Activated CD8-positive, alpha-beta T cell treated with anti-CD3 and anti-CD28 coated beads for 36 hours (primary cell): ENCODE measurements at regions not wholly inside any gene's neighbourhood (a gene's known extent, or its start where the extent isn't known, plus 50 kb on each side); places are given as distances from the start of the nearest gene placed in this dataset.
"Not testable (repeated sequence)": the region's sequence is repeated elsewhere in the genome, so short reads cannot be mapped to it uniquely, and the experiment has no call there.

Source experiments
- ATAC-seq: fragments of 200-7000 bp; cut with Tn5 transposase; one replicate; pipeline ENCODE4 v1.10.0; 2021; ENCODE audit warnings: mild to moderate bottlenecking, moderate library complexity
- CTCF ChIA-PET: fragments of 350-600 bp; sonication (Branson Sonifier 250); formaldehyde crosslinking; loops from one replicate; lab custom pipeline; 2021; ENCODE audit warnings: antibody characterized with exemption; lab: Charles Lee
- POLR2A ChIA-PET: fragments of 350-600 bp; sonication (Branson Sonifier 250); formaldehyde crosslinking; loops from one replicate; lab custom pipeline; 2021; ENCODE audit warnings: antibody characterized with exemption; lab: Charles Lee
- DNase-seq: peaks from one replicate; pipeline ENCODE4 v3.0.0-alpha.2; 2020
- H3K27ac Mint-ChIP-seq: one replicate; pipeline ENCODE4 v1.8.0; 2021; ENCODE audit warnings: mild to moderate bottlenecking, mixed read lengths
- H3K27me3 Mint-ChIP-seq: one replicate; pipeline ENCODE4 v1.8.0; 2021; ENCODE audit warnings: mixed read lengths
- H3K36me3 Mint-ChIP-seq: one replicate; pipeline ENCODE4 v1.8.0; 2021; ENCODE audit warnings: low read depth, mixed read lengths
- H3K4me1 Mint-ChIP-seq: one replicate; pipeline ENCODE4 v1.8.0; 2021; ENCODE audit warnings: low read depth, mixed read lengths
- H3K4me3 Mint-ChIP-seq: one replicate; pipeline ENCODE4 v1.8.0; 2021; ENCODE audit warnings: mild to moderate bottlenecking, moderate library complexity, mixed read lengths
- H3K9me3 Mint-ChIP-seq: one replicate; pipeline ENCODE4 v1.8.0; 2021; ENCODE audit warnings: mixed read lengths
- intact Hi-C: fragments of 100-400 bp; cut with micrococcal nuclease; formaldehyde crosslinking; loops from one replicate; pipeline ENCODE4 v1.10.0; 2022
- TF ChIP-seq, protein P1 (sequence below): fragments of 200-600 bp; IDR thresholded peaks from one replicate; pipeline ENCODE4 v1.8.0; 2022; ENCODE audit warnings: antibody characterized with exemption, mild to moderate bottlenecking

DNA sequence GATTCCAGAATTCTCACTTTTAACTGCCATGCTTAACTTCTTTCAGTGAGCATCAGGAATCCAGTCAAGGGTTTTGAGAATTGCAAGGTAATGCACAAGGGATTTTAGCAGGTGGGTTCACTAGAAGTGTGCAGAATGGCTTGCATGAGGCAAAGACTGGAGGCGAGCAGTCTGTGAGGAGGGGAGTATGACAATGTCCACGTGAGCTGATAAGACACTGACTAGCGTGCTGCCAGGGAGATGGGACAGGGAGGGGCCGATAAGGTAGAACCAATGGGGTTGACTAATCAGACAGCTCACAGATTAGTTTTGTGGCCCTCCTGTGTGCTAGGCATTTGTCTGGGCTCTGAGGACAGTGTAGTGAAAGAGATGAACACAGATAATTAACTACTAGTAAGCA, 102.0 kb upstream of the DAZL start:
- ChIA-PET POLR2A (interaction anchor here (0.9 kb wide), 1 partner anchor 10 kb away, joined by 3 read pairs; no protein-coding TSS in a partner anchor), CTCF (no interaction called here)
- Mint-ChIP-seq H3K4me3 (no peak overlapping the region), H3K36me3 (no peaks in the 10 kb centered on the region), H3K27ac (no peak overlapping the region), H3K9me3 (no peaks in the 10 kb centered on the region), H3K4me1 (no peaks in the 10 kb centered on the region), H3K27me3 (no peaks in the 10 kb centered on the region)
- DNase-seq = no peak
- no peak for ATAC-seq
- intact Hi-C loops = no loop called here
- TF ChIP-seq, protein P1, sequence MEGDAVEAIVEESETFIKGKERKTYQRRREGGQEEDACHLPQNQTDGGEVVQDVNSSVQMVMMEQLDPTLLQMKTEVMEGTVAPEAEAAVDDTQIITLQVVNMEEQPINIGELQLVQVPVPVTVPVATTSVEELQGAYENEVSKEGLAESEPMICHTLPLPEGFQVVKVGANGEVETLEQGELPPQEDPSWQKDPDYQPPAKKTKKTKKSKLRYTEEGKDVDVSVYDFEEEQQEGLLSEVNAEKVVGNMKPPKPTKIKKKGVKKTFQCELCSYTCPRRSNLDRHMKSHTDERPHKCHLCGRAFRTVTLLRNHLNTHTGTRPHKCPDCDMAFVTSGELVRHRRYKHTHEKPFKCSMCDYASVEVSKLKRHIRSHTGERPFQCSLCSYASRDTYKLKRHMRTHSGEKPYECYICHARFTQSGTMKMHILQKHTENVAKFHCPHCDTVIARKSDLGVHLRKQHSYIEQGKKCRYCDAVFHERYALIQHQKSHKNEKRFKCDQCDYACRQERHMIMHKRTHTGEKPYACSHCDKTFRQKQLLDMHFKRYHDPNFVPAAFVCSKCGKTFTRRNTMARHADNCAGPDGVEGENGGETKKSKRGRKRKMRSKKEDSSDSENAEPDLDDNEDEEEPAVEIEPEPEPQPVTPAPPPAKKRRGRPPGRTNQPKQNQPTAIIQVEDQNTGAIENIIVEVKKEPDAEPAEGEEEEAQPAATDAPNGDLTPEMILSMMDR = no peak

DNA sequence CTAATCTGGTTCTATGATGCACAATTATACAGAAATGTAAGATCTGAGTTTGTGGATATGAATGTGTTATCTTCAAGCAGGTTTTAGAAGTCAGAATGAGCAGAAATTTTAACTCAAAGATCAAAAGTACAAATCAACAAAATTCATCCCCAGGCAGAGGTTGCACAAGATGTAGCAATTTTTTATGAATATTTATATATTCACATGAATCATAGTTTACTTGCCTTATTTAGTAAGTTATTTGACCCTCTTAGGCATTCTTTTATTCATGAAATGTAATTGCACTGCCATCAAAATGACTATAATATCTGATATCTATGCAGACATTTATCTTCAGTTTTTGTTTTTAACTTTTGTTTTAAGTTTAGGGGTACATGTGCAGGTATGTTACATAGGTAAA, 103.1 kb upstream of the DAZL start:
- peaks cover 3% of the 10 kb centered on the region for H3K9me3 Mint-ChIP-seq
- POLR2A ChIA-PET = no interaction called here
- no peak overlapping the region for H3K4me3 Mint-ChIP-seq
- no peaks in the 10 kb centered on the region for H3K27me3 Mint-ChIP-seq
- no peaks in the 10 kb centered on the region for H3K4me1 Mint-ChIP-seq
- CTCF ChIA-PET = no interaction called here
- no peaks in the 10 kb centered on the region for H3K36me3 Mint-ChIP-seq
- no peak overlapping the region for H3K27ac Mint-ChIP-seq
- ATAC-seq (no peak), DNase-seq (no peak)
- intact Hi-C loops = no loop called here
- TF ChIP-seq, protein P1 = no peak

DNA sequence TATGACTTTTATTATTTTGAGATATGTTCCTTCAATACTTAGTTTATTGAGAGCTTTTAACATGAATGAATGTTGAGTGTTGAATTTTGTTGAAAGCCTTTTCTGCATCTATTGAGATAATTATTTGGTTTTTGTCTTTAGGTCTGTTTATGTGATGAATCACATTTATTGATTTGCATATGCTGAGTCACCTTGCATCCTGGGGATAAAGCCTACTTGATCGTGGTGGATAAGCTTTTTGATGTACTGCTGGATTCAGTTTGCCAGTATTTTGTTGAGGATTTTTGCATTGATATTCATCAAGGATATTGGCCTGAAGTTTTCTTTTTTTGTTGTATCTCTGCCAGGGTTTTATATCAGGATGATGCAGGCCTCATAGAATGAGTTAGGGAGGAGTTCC, 106.5 kb upstream of the DAZL start:
- CTCF ChIA-PET, H3K27ac Mint-ChIP-seq, H3K27me3 Mint-ChIP-seq, intact Hi-C loops, DNase-seq, ATAC-seq, POLR2A ChIA-PET, H3K36me3 Mint-ChIP-seq, H3K4me1 Mint-ChIP-seq, H3K4me3 Mint-ChIP-seq: not testable (repeated sequence)
- H3K9me3 Mint-ChIP-seq = peaks cover 12% of the 10 kb centered on the region

DNA sequence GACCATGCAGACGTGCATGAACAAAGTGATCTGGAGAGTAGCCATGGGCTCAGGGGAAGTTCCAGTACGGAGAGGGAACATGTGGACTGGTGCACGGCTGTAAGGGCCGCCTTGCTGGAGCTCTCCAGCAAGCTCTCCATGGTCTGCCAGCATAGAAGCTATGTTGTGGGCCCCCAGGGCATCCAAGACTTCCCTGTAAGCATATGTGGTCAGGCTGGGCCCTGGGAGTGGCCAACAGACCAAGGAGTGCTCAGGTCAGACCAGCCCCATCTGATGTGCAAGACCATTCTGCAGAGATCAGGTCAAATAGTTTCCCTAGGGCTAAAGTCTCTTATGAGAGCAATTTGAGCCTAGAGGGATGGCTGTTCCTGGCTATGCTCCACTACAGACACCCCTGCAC, 110.1 kb upstream of the DAZL start:
- Mint-ChIP-seq H3K9me3 (peaks cover 12% of the 10 kb centered on the region), H3K4me1 (peaks cover 1% of the 10 kb centered on the region), H3K27ac (no peak overlapping the region), H3K36me3 (no peaks in the 10 kb centered on the region), H3K27me3 (no peaks in the 10 kb centered on the region), H3K4me3 (no peak overlapping the region)
- POLR2A ChIA-PET = no interaction called here
- DNase-seq = no peak
- intact Hi-C loops = no loop called here
- TF ChIP-seq, protein P1 = no peak
- ATAC-seq = no peak
- CTCF ChIA-PET = no interaction called here

DNA sequence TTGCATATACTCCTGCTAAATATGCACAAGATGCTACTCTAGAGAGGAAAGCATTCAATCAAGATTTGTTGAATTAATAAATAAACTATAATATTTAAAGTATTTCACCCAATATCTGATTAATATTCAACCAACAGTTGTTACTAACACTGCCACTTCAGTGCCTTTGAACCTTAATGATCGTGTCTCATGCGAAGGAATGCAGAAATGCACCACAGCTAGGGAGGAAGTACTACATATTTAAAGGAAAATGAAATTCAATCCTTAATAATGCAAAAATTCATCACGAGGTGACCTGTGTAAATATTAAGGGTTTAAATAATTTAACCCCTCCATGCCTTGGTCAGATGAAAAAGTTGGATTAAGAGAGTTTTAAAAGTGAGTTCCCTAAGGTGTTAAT, 114.2 kb upstream of the DAZL start:
- H3K9me3 Mint-ChIP-seq = no peaks in the 10 kb centered on the region
- ChIA-PET POLR2A (no interaction called here), CTCF (no interaction called here)
- no peak overlapping the region for H3K27ac Mint-ChIP-seq
- peaks cover 4% of the 10 kb centered on the region for H3K4me1 Mint-ChIP-seq
- TF ChIP-seq, protein P1 = no peak
- intact Hi-C loops = no loop called here
- ATAC-seq (no peak), DNase-seq (no peak)
- H3K27me3 Mint-ChIP-seq = no peaks in the 10 kb centered on the region
- H3K4me3 Mint-ChIP-seq = no peak overlapping the region
- H3K36me3 Mint-ChIP-seq = no peaks in the 10 kb centered on the region
